Keratinocyte (primary cell): ENCODE measurements at regions not wholly inside any gene's neighbourhood (a gene's known extent, or its start where the extent isn't known, plus 50 kb on each side); places are given as distances from the start of the nearest gene placed in this dataset.

Experiments
- DNase-seq: peaks from one replicate; pipeline ENCODE4 v3.0.0-alpha.2; 2011; ENCODE audit warnings: low read depth, missing footprints, low spot score
- FAIRE-seq: peaks from 2 replicates; lab custom pipeline; 2011; peaks lifted over from hg19 to GRCh38; lab: Jason Lieb, UNC
- H2AFZ ChIP-seq: 2 replicates; pipeline ENCODE4 v1.6.0; 2012; ENCODE audit warnings: low read length, control low read depth, inconsistent platforms; ENCODE audit not compliant: control insufficient read depth
- H3K27ac ChIP-seq: 2 replicates; pipeline ENCODE4 v1.5.1; 2011; ENCODE audit warnings: low read length; ENCODE audit not compliant: control insufficient read depth, insufficient read depth
- H3K27me3 ChIP-seq: 3 replicates; pipeline ENCODE4 v1.6.0; 2011; ENCODE audit warnings: low read length; ENCODE audit not compliant: control insufficient read depth, insufficient read depth; ENCODE audit errors: extremely low read depth
- H3K36me3 ChIP-seq, 2 experiments: 2 replicates in 1 of 2; 3 replicates in 1 of 2; pipeline ENCODE4 v1.5.1; 2011; ENCODE audit warnings: low read length in 2 of 2, mild to moderate bottlenecking in 1 of 2; ENCODE audit not compliant: control insufficient read depth in 2 of 2, insufficient read depth in 2 of 2; ENCODE audit errors: extremely low read depth in 1 of 2
- H3K4me1 ChIP-seq: 3 replicates; pipeline ENCODE4 v1.5.1; 2011; ENCODE audit warnings: low read length; ENCODE audit not compliant: control insufficient read depth, insufficient read depth; ENCODE audit errors: extremely low read depth
- H3K4me2 ChIP-seq: 3 replicates; pipeline ENCODE4 v1.6.0; 2011; ENCODE audit warnings: low read depth, low read length; ENCODE audit not compliant: control insufficient read depth, insufficient read depth; ENCODE audit errors: extremely low read depth
- H3K4me3 ChIP-seq, 3 experiments: fragments of 200-600 bp in 1 of 3; sonication (generic) in 1 of 3; 2 replicates in 2 of 3; 3 replicates in 1 of 3; pipeline ENCODE4 v1.5.1; 2011 to 2016; ENCODE audit warnings: low read length in 3 of 3, mild to moderate bottlenecking in 3 of 3, control low read depth in 2 of 3, inconsistent platforms in 1 of 3, low read depth in 1 of 3, mixed read lengths in 1 of 3, mixed run types in 1 of 3, moderate library complexity in 1 of 3; ENCODE audit not compliant: control insufficient read depth in 2 of 3, insufficient read depth in 2 of 3; ENCODE audit errors: extremely low read depth in 1 of 3
- H3K79me2 ChIP-seq: 2 replicates; pipeline ENCODE4 v1.6.0; 2012; ENCODE audit warnings: low read length; ENCODE audit not compliant: control insufficient read depth, insufficient read depth
- H3K9ac ChIP-seq: 3 replicates; pipeline ENCODE4 v1.6.0; 2011; ENCODE audit warnings: low read length; ENCODE audit not compliant: control insufficient read depth, insufficient read depth; ENCODE audit errors: extremely low read depth
- H3K9me1 ChIP-seq: 3 replicates; pipeline ENCODE4 v1.6.0; 2011; ENCODE audit warnings: low read length; ENCODE audit not compliant: control insufficient read depth, insufficient read depth; ENCODE audit errors: extremely low read depth
- H3K9me3 ChIP-seq: 2 replicates; pipeline ENCODE4 v1.5.1; 2012; ENCODE audit warnings: low read depth, low read length; ENCODE audit not compliant: control insufficient read depth
- H4K20me1 ChIP-seq: 3 replicates; pipeline ENCODE4 v1.6.0; 2011; ENCODE audit warnings: low read length; ENCODE audit not compliant: control insufficient read depth, insufficient read depth; ENCODE audit errors: extremely low read depth
- EZH2 ChIP-seq: IDR thresholded peaks from one replicate; pipeline ENCODE4 v1.6.1; 2012; ENCODE audit warnings: inconsistent platforms, mild to moderate bottlenecking, low read length, moderate library complexity
- dilution Hi-C: fragments of 300-500 bp; cut with MboI; formaldehyde crosslinking; loops from one replicate; pipeline ENCODE4 v1.7.0; 2020; ENCODE audit warnings: low sequenced_read_pairs; ENCODE audit not compliant: extremely low pct_ligation_motif_present
- TF ChIP-seq, protein P1 (sequence below), 3 experiments: IDR thresholded peaks in 1 of 3; conservative IDR thresholded peaks in 1 of 3; optimal IDR thresholded peaks in 1 of 3; 2 replicates in 2 of 3; 3 replicates in 1 of 3; pipeline versions ENCODE3 to v1.5.1; 2011; ENCODE audit warnings: low read length in 3 of 3, mild to moderate bottlenecking in 3 of 3, moderate library complexity in 2 of 3, control low read depth in 1 of 3, inconsistent platforms in 1 of 3; ENCODE audit not compliant: insufficient read depth in 2 of 3; ENCODE audit errors: extremely low read depth in 1 of 3

DNA sequence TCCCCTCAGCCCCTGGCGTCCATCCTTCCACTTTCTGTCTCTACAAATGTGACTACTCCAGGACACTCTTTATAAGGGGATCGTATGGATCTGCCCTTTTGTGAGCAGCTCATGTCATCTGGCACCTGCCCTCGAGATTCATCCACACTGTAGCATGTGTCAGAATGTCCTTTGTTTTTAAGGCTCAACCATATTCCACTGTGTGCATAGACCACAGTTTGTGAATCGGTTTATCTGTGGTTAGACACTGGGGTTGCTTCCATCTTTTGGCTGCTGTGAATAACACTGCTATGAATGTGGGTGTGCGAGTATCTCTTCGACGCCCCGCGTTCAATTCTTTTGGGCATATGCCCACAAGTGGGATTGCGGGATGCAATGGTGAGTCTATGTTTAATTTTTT lies 167.9 kb downstream of the NUP210 start:
- H3K4me1 ChIP-seq: peaks cover 3% of the 10 kb centered on the region
- H3K4me3 ChIP-seq: no peak overlapping the region
- no peak for FAIRE-seq
- no peak for DNase-seq
- no peaks in the 10 kb centered on the region for H3K27me3 ChIP-seq
- H2AFZ ChIP-seq: no peak overlapping the region
- H3K36me3 ChIP-seq: no peaks in the 10 kb centered on the region
- H3K9ac ChIP-seq: no peak overlapping the region
- H3K9me1 ChIP-seq: no peaks in the 10 kb centered on the region
- no peak overlapping the region for H3K4me2 ChIP-seq
- H4K20me1 ChIP-seq: no peaks in the 10 kb centered on the region
- TF ChIP-seq EZH2: no peak
- TF ChIP-seq, protein P1, sequence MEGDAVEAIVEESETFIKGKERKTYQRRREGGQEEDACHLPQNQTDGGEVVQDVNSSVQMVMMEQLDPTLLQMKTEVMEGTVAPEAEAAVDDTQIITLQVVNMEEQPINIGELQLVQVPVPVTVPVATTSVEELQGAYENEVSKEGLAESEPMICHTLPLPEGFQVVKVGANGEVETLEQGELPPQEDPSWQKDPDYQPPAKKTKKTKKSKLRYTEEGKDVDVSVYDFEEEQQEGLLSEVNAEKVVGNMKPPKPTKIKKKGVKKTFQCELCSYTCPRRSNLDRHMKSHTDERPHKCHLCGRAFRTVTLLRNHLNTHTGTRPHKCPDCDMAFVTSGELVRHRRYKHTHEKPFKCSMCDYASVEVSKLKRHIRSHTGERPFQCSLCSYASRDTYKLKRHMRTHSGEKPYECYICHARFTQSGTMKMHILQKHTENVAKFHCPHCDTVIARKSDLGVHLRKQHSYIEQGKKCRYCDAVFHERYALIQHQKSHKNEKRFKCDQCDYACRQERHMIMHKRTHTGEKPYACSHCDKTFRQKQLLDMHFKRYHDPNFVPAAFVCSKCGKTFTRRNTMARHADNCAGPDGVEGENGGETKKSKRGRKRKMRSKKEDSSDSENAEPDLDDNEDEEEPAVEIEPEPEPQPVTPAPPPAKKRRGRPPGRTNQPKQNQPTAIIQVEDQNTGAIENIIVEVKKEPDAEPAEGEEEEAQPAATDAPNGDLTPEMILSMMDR (optimal IDR thresholded peaks at IDR 0.05 in 1 of 3, IDR thresholded peaks at IDR 0.05 in 1 of 3, conservative IDR thresholded peaks at IDR 0.05 in 1 of 3; ENCODE audit: extremely low read depth in 1 of 3, insufficient read depth in 2 of 3, low read length in 3 of 3): no peak
- no peaks in the 10 kb centered on the region for H3K79me2 ChIP-seq
- dilution Hi-C loops: no loop called here
- H3K27ac ChIP-seq: no peak overlapping the region
- H3K9me3 ChIP-seq: no peaks in the 10 kb centered on the region

DNA sequence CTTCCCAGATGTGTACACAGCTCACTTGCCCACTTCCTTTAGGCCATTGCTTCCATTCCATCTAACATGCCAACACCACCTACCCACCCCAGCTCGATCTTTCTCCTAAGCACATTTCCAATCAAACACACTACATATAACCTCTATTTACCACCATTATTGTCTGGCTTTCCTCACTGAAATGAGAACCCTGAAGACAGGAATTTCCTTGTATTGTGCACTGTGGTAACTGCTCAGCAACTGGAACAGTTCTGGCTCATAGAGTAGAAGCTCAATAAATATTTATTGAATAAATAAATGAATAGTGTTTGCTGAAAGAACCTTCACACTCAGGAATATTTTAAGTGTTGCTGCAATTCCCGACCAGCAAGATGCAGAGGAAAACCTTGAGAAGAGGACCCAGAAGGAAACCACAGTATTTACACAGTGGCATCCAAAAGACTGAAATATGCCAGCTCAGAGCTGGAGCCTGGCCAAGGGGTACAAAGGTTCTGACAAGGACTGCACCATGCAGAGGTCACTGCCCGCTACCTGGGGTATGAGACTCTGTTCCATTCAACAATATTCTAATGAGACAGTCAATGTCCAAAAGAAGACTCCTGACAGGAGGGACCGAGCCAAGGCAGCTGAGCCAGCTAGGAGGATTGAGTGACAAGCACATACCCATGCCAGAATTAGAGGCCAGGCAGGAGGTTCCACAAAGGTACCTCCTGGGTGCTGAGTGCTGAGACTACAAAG lies 168.8 kb downstream of the NUP210 start:
- FAIRE-seq: no peak
- Histone ChIP-seq H3K9me1 (no peaks in the 10 kb centered on the region), H3K4me1 (peaks cover 3% of the 10 kb centered on the region), H4K20me1 (no peaks in the 10 kb centered on the region), H3K4me2 (no peak overlapping the region), H3K27ac (no peak overlapping the region), H3K36me3 (no peaks in the 10 kb centered on the region), H2AFZ (no peak overlapping the region), H3K9me3 (no peaks in the 10 kb centered on the region), H3K79me2 (no peaks in the 10 kb centered on the region), H3K9ac (no peak overlapping the region), H3K27me3 (no peaks in the 10 kb centered on the region), H3K4me3 (no peak overlapping the region)
- DNase-seq: no peak
- no peak for TF ChIP-seq EZH2
- TF ChIP-seq, protein P1 (optimal IDR thresholded peaks at IDR 0.05 in 1 of 3, IDR thresholded peaks at IDR 0.05 in 1 of 3, conservative IDR thresholded peaks at IDR 0.05 in 1 of 3; ENCODE audit: extremely low read depth in 1 of 3, insufficient read depth in 2 of 3, low read length in 3 of 3): no peak
- dilution Hi-C loops: no loop called here
